ENCODE measurements at regions not wholly inside any gene's neighbourhood (a gene's known extent, or its start where the extent isn't known, plus 50 kb on each side); places are given as distances from the start of the nearest gene placed in this dataset.

- TF ChIP-seq GATA3 (IDR thresholded peaks at IDR 0.05; ENCODE audit: low read depth, low read length) (no peak), GATA2 (IDR thresholded peaks at IDR 0.05; ENCODE audit: low read depth, low read length) (no peak)
Measured at GRCh38 chr5:162711244-162711643, 643.7 kb downstream of the GABRG2 start.

Data from SH-SY5Y (cell line).